Endometrial microvascular endothelial cells (primary cell): ENCODE measurements at regions not wholly inside any gene's neighbourhood (a gene's known extent, or its start where the extent isn't known, plus 50 kb on each side); places are given as distances from the start of the nearest gene placed in this dataset.

Source experiments
- in situ Hi-C: cut with HindIII; loops from 2 replicates; pipeline ENCODE4 v1.10.0; 2017; ENCODE audit warnings: low sequenced_read_pairs, low pct_unique_long_range_greater_than_20kb; ENCODE audit errors: inconsistent ontology term

GRCh38 chrX:39904816-39905537 lies 192.8 kb downstream of the BCOR start:
- in situ Hi-C loops = no loop called here

- in situ Hi-C loops = no loop called here
Observed at GRCh38 chrX:39905538-39905891, 192.2 kb downstream of the BCOR start.

- in situ Hi-C loops = no loop called here
Observed at GRCh38 chrX:39905946-39906345, 191.8 kb downstream of the BCOR start.

- in situ Hi-C loops = no loop called here
Observed at GRCh38 chrX:39907964-39908661, 189.6 kb downstream of the BCOR start.

- in situ Hi-C loops = no loop called here
Observed at GRCh38 chrX:39909996-39910395, 187.8 kb downstream of the BCOR start.

GRCh38 chrX:39910651-39911050 lies 187.1 kb downstream of the BCOR start:
- in situ Hi-C loops = no loop called here

GRCh38 chrX:39911278-39911897 lies 186.4 kb downstream of the BCOR start:
- in situ Hi-C loops = no loop called here

GRCh38 chrX:39912126-39912525 lies 185.6 kb downstream of the BCOR start:
- in situ Hi-C loops = no loop called here

- in situ Hi-C loops = no loop called here
Observed at GRCh38 chrX:39915081-39915480, 182.7 kb downstream of the BCOR start.

GRCh38 chrX:39915596-39915995 lies 182.2 kb downstream of the BCOR start:
- in situ Hi-C loops = no loop called here

GRCh38 chrX:39921838-39922237 lies 175.9 kb downstream of the BCOR start:
- in situ Hi-C loops = no loop called here

- in situ Hi-C loops = no loop called here
Observed at GRCh38 chrX:39922488-39922887, 175.3 kb downstream of the BCOR start.

- in situ Hi-C loops = no loop called here
Observed at GRCh38 chrX:39922926-39923325, 174.8 kb downstream of the BCOR start.

- in situ Hi-C loops = no loop called here
Observed at GRCh38 chrX:39927380-39927779, 170.4 kb downstream of the BCOR start.

GRCh38 chrX:39928704-39929378 lies 168.9 kb downstream of the BCOR start:
- in situ Hi-C loops = no loop called here

- in situ Hi-C loops = no loop called here
Observed at GRCh38 chrX:39929379-39930025, 168.3 kb downstream of the BCOR start.

GRCh38 chrX:39930786-39931528 lies 166.8 kb downstream of the BCOR start:
- in situ Hi-C loops = no loop called here

- in situ Hi-C loops = no loop called here
Observed at GRCh38 chrX:39931529-39932282, 166.1 kb downstream of the BCOR start.
